Astrocyte (in vitro differentiated cells and primary cell): ENCODE measurements at regions not wholly inside any gene's neighbourhood (a gene's known extent, or its start where the extent isn't known, plus 50 kb on each side); places are given as distances from the start of the nearest gene placed in this dataset.
A peak's percentile ranks its signal among the peaks of the same experiment; 100 is the strongest.

Experiments
- DNase-seq: peaks from one replicate; pipeline ENCODE4 v3.0.0-alpha.2; 2010; ENCODE audit warnings: low read depth
- FAIRE-seq: peaks from 2 replicates; lab custom pipeline; 2011; peaks lifted over from hg19 to GRCh38; lab: Jason Lieb, UNC
- H2AFZ ChIP-seq: 2 replicates; pipeline ENCODE4 v1.6.0; 2012; ENCODE audit warnings: low read depth, low read length, inconsistent platforms
- H3K27ac ChIP-seq: 2 replicates; pipeline ENCODE4 v1.5.1; 2011; ENCODE audit warnings: low read depth, low read length, inconsistent platforms
- H3K27me3 ChIP-seq: 2 replicates; pipeline ENCODE4 v1.6.0; 2011; ENCODE audit warnings: low read length, inconsistent platforms; ENCODE audit not compliant: insufficient read depth
- H3K36me3 ChIP-seq: 2 replicates; pipeline ENCODE4 v1.5.1; 2011; ENCODE audit warnings: low read length, inconsistent platforms; ENCODE audit not compliant: insufficient read depth
- H3K4me1 ChIP-seq: 2 replicates; pipeline ENCODE4 v1.5.1; 2011; ENCODE audit warnings: low read length, inconsistent platforms; ENCODE audit not compliant: insufficient read depth
- H3K4me2 ChIP-seq: 2 replicates; pipeline ENCODE4 v1.6.0; 2012; ENCODE audit warnings: low read length, inconsistent platforms
- H3K4me3 ChIP-seq: 2 replicates; pipeline ENCODE4 v1.5.1; 2011; ENCODE audit warnings: low read depth, mild to moderate bottlenecking, low read length, inconsistent platforms; ENCODE audit not compliant: insufficient read depth
- H3K79me2 ChIP-seq: 2 replicates; pipeline ENCODE4 v1.6.0; 2012; ENCODE audit warnings: mild to moderate bottlenecking, low read length, inconsistent platforms; ENCODE audit not compliant: insufficient read depth
- H3K9ac ChIP-seq: 2 replicates; pipeline ENCODE4 v1.6.0; 2012; ENCODE audit warnings: mild to moderate bottlenecking, low read length, inconsistent platforms
- H3K9me3 ChIP-seq: 2 replicates; pipeline ENCODE4 v1.5.1; 2012; ENCODE audit warnings: low read depth, mild to moderate bottlenecking, low read length, inconsistent platforms; ENCODE audit not compliant: insufficient read depth
- H4K20me1 ChIP-seq: 2 replicates; pipeline ENCODE4 v1.6.0; 2012; ENCODE audit warnings: low read length, inconsistent platforms; ENCODE audit not compliant: insufficient read depth
- H3K27ac Mint-ChIP-seq: one replicate; pipeline ENCODE4 v1.8.0; 2021; ENCODE audit warnings: mild to moderate bottlenecking, mixed read lengths; ENCODE audit not compliant: unreplicated experiment
- H3K27me3 Mint-ChIP-seq: one replicate; pipeline ENCODE4 v1.8.0; 2021; ENCODE audit warnings: low read depth, mixed read lengths; ENCODE audit not compliant: unreplicated experiment
- H3K36me3 Mint-ChIP-seq: one replicate; pipeline ENCODE4 v1.8.0; 2021; ENCODE audit warnings: low read depth, mixed read lengths; ENCODE audit not compliant: unreplicated experiment
- H3K4me1 Mint-ChIP-seq: one replicate; pipeline ENCODE4 v1.8.0; 2021; ENCODE audit warnings: low read depth, mixed read lengths; ENCODE audit not compliant: unreplicated experiment
- H3K4me3 Mint-ChIP-seq: one replicate; pipeline ENCODE4 v1.8.0; 2021; ENCODE audit warnings: mild to moderate bottlenecking, moderate library complexity, mixed read lengths; ENCODE audit not compliant: unreplicated experiment
- H3K9me3 Mint-ChIP-seq: one replicate; pipeline ENCODE4 v1.8.0; 2021; ENCODE audit warnings: mild to moderate bottlenecking, mixed read lengths; ENCODE audit not compliant: unreplicated experiment
- CTCF ChIP-seq: IDR thresholded peaks from 2 replicates; pipeline ENCODE4 v1.5.1; 2011; ENCODE audit warnings: low read depth, mild to moderate bottlenecking, inconsistent platforms, low read length, moderate library complexity; ENCODE audit not compliant: insufficient read depth
- EZH2 ChIP-seq: IDR thresholded peaks from 2 replicates; pipeline ENCODE4 v1.6.1; 2012; ENCODE audit warnings: mild to moderate bottlenecking, low read length, inconsistent platforms; ENCODE audit not compliant: insufficient read depth

- Histone ChIP-seq H3K9ac (peak overlapping the region; percentile 42), H3K79me2 (no peaks in the 10 kb centered on the region), H3K4me2 (peak overlapping the region; percentile 82), H3K4me3 (no peak overlapping the region), H3K4me1 (peaks cover 25% of the 10 kb centered on the region), H4K20me1 (no peaks in the 10 kb centered on the region), H3K27me3 (no peaks in the 10 kb centered on the region), H3K9me3 (no peaks in the 10 kb centered on the region), H3K36me3 (no peaks in the 10 kb centered on the region), H3K27ac (peak overlapping the region; percentile 81), H2AFZ (peak overlapping the region; percentile 52)
- FAIRE-seq (no peak), DNase-seq (peak; percentile 42)
- peaks cover 5% of the 10 kb centered on the region for H3K9me3 Mint-ChIP-seq
- TF ChIP-seq CTCF (no peak), EZH2 (no peak)
- peaks cover 29% of the 10 kb centered on the region for H3K4me1 Mint-ChIP-seq
- H3K4me3 Mint-ChIP-seq, result no peak overlapping the region
- no peaks in the 10 kb centered on the region for H3K27me3 Mint-ChIP-seq
- peaks cover 2% of the 10 kb centered on the region for H3K36me3 Mint-ChIP-seq
- peak overlapping the region; percentile 77 for H3K27ac Mint-ChIP-seq
Measured at GRCh38 chr9:16203729-16204573, 651.1 kb downstream of the CCDC171 start.

GRCh38 chr9:16205455-16205854 is 652.6 kb downstream of the CCDC171 start:
- Mint-ChIP-seq H3K27ac (no peak overlapping the region), H3K36me3 (peaks cover 2% of the 10 kb centered on the region), H3K4me1 (peaks cover 29% of the 10 kb centered on the region), H3K27me3 (no peaks in the 10 kb centered on the region), H3K9me3 (peaks cover 5% of the 10 kb centered on the region), H3K4me3 (no peak overlapping the region)
- Histone ChIP-seq H2AFZ (no peak overlapping the region), H3K36me3 (no peaks in the 10 kb centered on the region), H3K9ac (no peak overlapping the region), H3K4me2 (no peak overlapping the region), H4K20me1 (no peaks in the 10 kb centered on the region), H3K79me2 (no peaks in the 10 kb centered on the region), H3K27me3 (no peaks in the 10 kb centered on the region), H3K9me3 (no peaks in the 10 kb centered on the region), H3K27ac (no peak overlapping the region), H3K4me1 (peaks cover 25% of the 10 kb centered on the region), H3K4me3 (no peak overlapping the region)
- DNase-seq (no peak), FAIRE-seq (no peak)
- no peak for TF ChIP-seq EZH2
- TF ChIP-seq CTCF, result no peak

- Mint-ChIP-seq H3K9me3 (peaks cover 9% of the 10 kb centered on the region), H3K4me1 (peaks cover 29% of the 10 kb centered on the region), H3K27me3 (no peaks in the 10 kb centered on the region), H3K27ac (no peak overlapping the region), H3K36me3 (peaks cover 2% of the 10 kb centered on the region), H3K4me3 (no peak overlapping the region)
- H3K4me3 ChIP-seq, result no peak overlapping the region
- H3K4me1 ChIP-seq, result peaks cover 25% of the 10 kb centered on the region
- no peak for DNase-seq
- no peaks in the 10 kb centered on the region for H3K27me3 ChIP-seq
- TF ChIP-seq CTCF (no peak), EZH2 (no peak)
- no peak overlapping the region for H3K9ac ChIP-seq
- no peak for FAIRE-seq
- H3K4me2 ChIP-seq, result no peak overlapping the region
- no peaks in the 10 kb centered on the region for H3K9me3 ChIP-seq
- no peak overlapping the region for H2AFZ ChIP-seq
- H3K79me2 ChIP-seq, result no peaks in the 10 kb centered on the region
- H3K36me3 ChIP-seq, result no peaks in the 10 kb centered on the region
- H4K20me1 ChIP-seq, result no peaks in the 10 kb centered on the region
- H3K27ac ChIP-seq, result no peak overlapping the region
Measured at GRCh38 chr9:16206518-16206917, 653.7 kb downstream of the CCDC171 start.
